ENCODE measurements at regions not wholly inside any gene's neighbourhood (a gene's known extent, or its start where the extent isn't known, plus 50 kb on each side); places are given as distances from the start of the nearest gene placed in this dataset.

DNA sequence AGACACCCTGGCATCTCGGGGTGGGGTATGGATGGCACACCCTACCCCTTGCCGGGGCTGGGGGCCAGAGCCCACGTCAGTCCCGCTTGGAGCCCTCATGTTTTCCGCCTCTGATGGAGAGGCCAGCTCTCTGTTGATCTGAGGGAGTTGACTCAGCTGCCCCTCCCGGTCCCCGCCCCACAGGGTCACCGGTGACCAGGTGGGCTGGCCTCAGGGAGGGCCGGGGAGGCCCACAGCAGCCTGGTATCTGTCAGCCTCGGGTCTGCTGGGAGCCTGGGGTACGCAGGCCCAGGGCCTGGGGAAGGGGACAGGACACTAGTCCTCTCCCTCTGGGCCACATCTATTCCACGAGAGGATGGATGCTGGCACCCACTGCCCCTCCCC lies 109.5 kb upstream of the CIBAR2 start (continued):
- 0 out of 2 replicates have a peak, but pooled peaks have one; percentile 28 for TF ChIP-seq THAP9 (CRISPR knock-in tag; IDR thresholded peaks at IDR 0.05; ENCODE audit: borderline replicate concordance)
- no peak for TF ChIP-seq REXO4 (CRISPR knock-in tag; IDR thresholded peaks at IDR 0.05; ENCODE audit: borderline replicate concordance)
- TF ChIP-seq SOX13 (IDR thresholded peaks at IDR 0.05) = no peak
- TF ChIP-seq SOX13 (CRISPR knock-in tag; conservative IDR thresholded peaks at IDR 0.05 in 1 of 2, IDR thresholded peaks at IDR 0.05 in 1 of 2) = no peak
- no peak for TF ChIP-seq BRD4 (CRISPR knock-in tag; IDR thresholded peaks at IDR 0.05)
- TF ChIP-seq THRA (CRISPR knock-in tag; IDR thresholded peaks at IDR 0.05; ENCODE audit: borderline replicate concordance) = no peak
- TF ChIP-seq, protein P1, sequence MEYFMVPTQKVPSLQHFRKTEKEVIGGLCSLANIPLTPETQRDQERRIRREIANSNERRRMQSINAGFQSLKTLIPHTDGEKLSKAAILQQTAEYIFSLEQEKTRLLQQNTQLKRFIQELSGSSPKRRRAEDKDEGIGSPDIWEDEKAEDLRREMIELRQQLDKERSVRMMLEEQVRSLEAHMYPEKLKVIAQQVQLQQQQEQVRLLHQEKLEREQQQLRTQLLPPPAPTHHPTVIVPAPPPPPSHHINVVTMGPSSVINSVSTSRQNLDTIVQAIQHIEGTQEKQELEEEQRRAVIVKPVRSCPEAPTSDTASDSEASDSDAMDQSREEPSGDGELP (IDR thresholded peaks at IDR 0.05; ENCODE audit: borderline replicate concordance, low read depth) = peak; percentile 34; the same call in 1 of the 2 replicates
- TF ChIP-seq, protein P2, sequence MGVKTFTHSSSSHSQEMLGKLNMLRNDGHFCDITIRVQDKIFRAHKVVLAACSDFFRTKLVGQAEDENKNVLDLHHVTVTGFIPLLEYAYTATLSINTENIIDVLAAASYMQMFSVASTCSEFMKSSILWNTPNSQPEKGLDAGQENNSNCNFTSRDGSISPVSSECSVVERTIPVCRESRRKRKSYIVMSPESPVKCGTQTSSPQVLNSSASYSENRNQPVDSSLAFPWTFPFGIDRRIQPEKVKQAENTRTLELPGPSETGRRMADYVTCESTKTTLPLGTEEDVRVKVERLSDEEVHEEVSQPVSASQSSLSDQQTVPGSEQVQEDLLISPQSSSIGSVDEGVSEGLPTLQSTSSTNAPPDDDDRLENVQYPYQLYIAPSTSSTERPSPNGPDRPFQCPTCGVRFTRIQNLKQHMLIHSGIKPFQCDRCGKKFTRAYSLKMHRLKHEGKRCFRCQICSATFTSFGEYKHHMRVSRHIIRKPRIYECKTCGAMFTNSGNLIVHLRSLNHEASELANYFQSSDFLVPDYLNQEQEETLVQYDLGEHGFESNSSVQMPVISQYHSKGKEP (CRISPR knock-in tag; IDR thresholded peaks at IDR 0.05) = no peak
- TF ChIP-seq FOXO1 (CRISPR knock-in tag; IDR thresholded peaks at IDR 0.05) = peak; percentile 23; the same call in 1 of the 2 replicates
- no peak for TF ChIP-seq REST (IDR thresholded peaks at IDR 0.05; ENCODE audit: borderline replicate concordance in 1 of 2, low read depth in 1 of 2, low read length in 2 of 2)
- no peak for TF ChIP-seq MAFK (conservative IDR thresholded peaks at IDR 0.05 in 1 of 2, IDR thresholded peaks at IDR 0.05 in 1 of 2; ENCODE audit: low read length in 2 of 2)
- TF ChIP-seq SP4 (CRISPR knock-in tag; IDR thresholded peaks at IDR 0.05) = no peak
- TF ChIP-seq BRCA1 (CRISPR knock-in tag; IDR thresholded peaks at IDR 0.05) = no peak
- no peak for TF ChIP-seq DNMT3B (CRISPR knock-in tag; conservative IDR thresholded peaks at IDR 0.05)
- no peak for TF ChIP-seq ZNF232 (CRISPR knock-in tag; IDR thresholded peaks at IDR 0.05; ENCODE audit: borderline replicate concordance)
- no peak for TF ChIP-seq PPARG (CRISPR knock-in tag; conservative IDR thresholded peaks at IDR 0.05)
- no peak for TF ChIP-seq ZNF280B (CRISPR knock-in tag; IDR thresholded peaks at IDR 0.05; ENCODE audit: borderline replicate concordance)
- TF ChIP-seq ARID2 (CRISPR knock-in tag; IDR thresholded peaks at IDR 0.05; ENCODE audit: borderline replicate concordance) = no peak
